CD1c-positive myeloid dendritic cell (primary cell): ENCODE measurements at regions not wholly inside any gene's neighbourhood (a gene's known extent, or its start where the extent isn't known, plus 50 kb on each side); places are given as distances from the start of the nearest gene placed in this dataset.
"Not testable (repeated sequence)": the region's sequence is repeated elsewhere in the genome, so short reads cannot be mapped to it uniquely, and the experiment has no call there.

Experiments
- DNase-seq: peaks from one replicate; pipeline ENCODE4 v3.0.0-alpha.2; 2016; ENCODE audit errors: extremely low spot score

- DNase-seq, result not testable (repeated sequence)
Measured at GRCh38 chr12:9449657-9450126, 158.0 kb downstream of the KLRB1 start.

- DNase-seq, result no peak
Measured at GRCh38 chr12:9449181-9449580, 158.5 kb downstream of the KLRB1 start.

- DNase-seq, result not testable (repeated sequence)
Measured at GRCh38 chr12:9448648-9449047, 159.1 kb downstream of the KLRB1 start.

- DNase-seq, result peak; percentile 92
Measured at GRCh38 chr12:9447791-9448614, 159.7 kb downstream of the KLRB1 start.

- not testable (repeated sequence) for DNase-seq
Measured at GRCh38 chr12:9446883-9447761, 160.6 kb downstream of the KLRB1 start.

GRCh38 chr12:9440428-9440827, 167.3 kb downstream of the KLRB1 start:
- DNase-seq, result not testable (repeated sequence)

GRCh38 chr12:9435682-9436081, 172.0 kb downstream of the KLRB1 start:
- DNase-seq, result not testable (repeated sequence)

- not testable (repeated sequence) for DNase-seq
Measured at GRCh38 chr12:9430385-9430784, 177.3 kb downstream of the KLRB1 start.

GRCh38 chr12:9428856-9429255, 178.9 kb downstream of the KLRB1 start:
- not testable (repeated sequence) for DNase-seq

- DNase-seq, result not testable (repeated sequence)
Measured at GRCh38 chr12:9425429-9425828, 182.3 kb downstream of the KLRB1 start.

- not testable (repeated sequence) for DNase-seq
Measured at GRCh38 chr12:9424175-9424740, 183.5 kb downstream of the KLRB1 start.

- DNase-seq, result not testable (repeated sequence)
Measured at GRCh38 chr12:9422689-9423088, 185.0 kb downstream of the KLRB1 start.

- DNase-seq, result not testable (repeated sequence)
Measured at GRCh38 chr12:9421520-9422086, 186.1 kb downstream of the KLRB1 start.

GRCh38 chr12:9420817-9421519, 186.7 kb downstream of the KLRB1 start:
- DNase-seq, result not testable (repeated sequence)

- DNase-seq, result not testable (repeated sequence)
Measured at GRCh38 chr12:9418669-9419041, 189.1 kb downstream of the KLRB1 start.

GRCh38 chr12:9417947-9418668, 189.6 kb downstream of the KLRB1 start:
- DNase-seq, result not testable (repeated sequence)

- not testable (repeated sequence) for DNase-seq
Measured at GRCh38 chr12:9417341-9417740, 190.4 kb downstream of the KLRB1 start.

- not testable (repeated sequence) for DNase-seq
Measured at GRCh38 chr12:9416346-9416745, 191.4 kb downstream of the KLRB1 start.

- not testable (repeated sequence) for DNase-seq
Measured at GRCh38 chr12:9415898-9416297, 191.8 kb downstream of the KLRB1 start.

GRCh38 chr12:9413862-9414261, 193.9 kb downstream of the KLRB1 start:
- not testable (repeated sequence) for DNase-seq
